ENCODE measurements at regions not wholly inside any gene's neighbourhood (a gene's known extent, or its start where the extent isn't known, plus 50 kb on each side); places are given as distances from the start of the nearest gene placed in this dataset.
"Not testable (repeated sequence)": the region's sequence is repeated elsewhere in the genome, so short reads cannot be mapped to it uniquely, and the experiment has no call there.

DNA sequence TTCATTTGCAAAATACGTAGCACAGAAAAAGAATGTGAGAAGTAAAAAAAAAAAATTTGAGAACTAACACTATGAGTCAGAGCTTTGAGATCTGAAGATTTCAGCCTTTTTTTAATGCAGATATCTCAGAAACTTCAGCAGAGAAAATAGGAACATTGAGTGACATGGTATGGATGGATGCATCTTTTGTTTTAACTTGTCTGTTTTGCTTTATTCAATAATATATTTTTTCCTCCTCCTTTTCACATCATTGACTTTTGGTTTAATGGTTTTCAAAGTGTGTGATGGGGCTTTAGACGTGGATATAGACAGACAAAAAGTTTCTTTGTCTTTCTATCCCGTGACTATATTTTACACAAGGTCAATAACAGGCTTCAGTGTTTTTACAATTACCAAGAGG is 426.7 kb upstream of the FRG2C start:
- ChIA-PET CTCF (no interaction called here), POLR2A (no interaction called here)

DNA sequence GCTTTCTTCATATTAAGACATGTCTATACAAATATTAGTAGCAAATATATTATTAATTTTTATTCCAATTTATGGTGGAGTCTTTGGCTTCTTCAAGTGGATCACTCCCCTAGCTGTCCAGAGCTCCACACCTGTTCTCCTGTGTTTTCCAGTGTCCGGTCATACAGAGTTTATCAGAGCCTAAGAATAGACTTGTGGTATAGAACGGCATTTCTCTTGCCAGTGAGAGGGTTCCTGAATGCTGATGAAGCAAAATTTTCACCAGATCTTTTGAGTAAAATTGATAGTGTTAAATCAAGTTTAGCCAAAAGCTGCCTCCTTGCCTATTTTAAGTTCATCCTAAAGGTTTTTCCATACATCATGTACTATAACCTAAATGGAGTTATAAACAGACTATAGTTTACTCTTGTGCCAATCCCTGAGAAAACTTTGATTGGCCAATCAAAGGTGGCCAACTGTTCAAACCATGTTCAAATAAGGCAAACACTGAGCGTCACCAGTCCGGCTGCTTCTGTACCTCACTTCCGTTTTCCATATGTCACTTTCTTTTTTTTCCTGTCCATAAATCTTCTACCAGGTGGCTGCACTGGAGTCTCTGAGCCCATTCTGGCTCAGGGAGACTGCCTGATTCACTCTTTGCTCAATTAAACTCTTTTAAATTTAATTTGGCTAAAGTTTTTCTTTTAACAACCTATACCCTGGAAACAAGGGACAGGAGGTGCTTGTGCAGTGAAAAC is 422.7 kb upstream of the FRG2C start:
- POLR2A ChIA-PET, CTCF ChIA-PET: not testable (repeated sequence)

DNA sequence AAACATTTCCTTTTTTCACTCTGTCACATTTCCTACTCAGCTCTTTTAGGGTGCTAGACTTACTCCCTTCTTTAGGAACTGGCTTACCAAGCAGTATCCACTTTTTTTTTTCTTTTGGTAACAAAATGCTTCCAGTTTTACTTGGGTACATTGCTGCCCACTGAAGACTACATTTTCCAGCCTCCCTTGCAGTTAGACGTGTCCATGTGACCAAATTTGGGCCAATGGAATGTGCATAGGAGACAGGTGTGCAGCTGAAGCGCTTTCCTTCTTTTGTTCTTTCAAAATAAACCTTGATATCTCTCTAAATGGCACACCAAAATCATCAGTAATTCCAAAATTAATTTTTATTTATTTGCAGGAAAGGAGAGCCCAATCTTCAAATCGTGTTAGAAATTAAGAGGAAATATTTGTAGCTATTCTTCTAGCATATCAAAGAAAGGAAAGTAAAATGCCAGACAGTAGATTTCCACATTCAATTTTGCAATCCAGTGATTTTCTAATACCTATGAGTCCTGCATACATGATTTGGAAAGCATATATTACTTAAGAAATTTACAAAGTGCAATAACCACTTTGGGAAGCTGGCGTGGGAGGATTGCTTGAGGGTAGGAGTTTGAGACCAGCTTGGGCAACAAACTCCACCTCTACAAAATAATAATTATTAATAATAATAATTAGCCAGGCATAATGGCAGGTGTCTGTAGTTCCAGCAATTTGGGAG is 422.0 kb upstream of the FRG2C start:
- ChIA-PET POLR2A (no interaction called here), CTCF (no interaction called here)

DNA sequence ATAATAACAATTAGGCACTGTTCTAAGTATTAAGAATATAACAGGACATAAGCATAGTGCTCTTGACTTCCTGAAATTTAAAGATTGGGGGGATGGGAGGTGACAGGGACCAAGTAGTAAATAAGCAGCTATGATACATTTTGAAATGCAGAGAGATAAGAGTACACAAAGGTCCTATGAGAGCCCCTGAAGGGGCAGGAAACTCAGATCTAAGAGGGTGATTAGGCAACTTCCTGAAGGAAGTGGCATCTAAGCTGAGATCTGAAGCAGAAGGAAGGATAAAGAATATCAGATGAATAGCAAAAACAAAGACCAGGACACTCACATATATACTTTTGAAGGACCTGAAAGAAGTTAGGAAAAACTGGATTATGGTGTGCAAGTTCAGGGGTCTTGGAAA is 415.2 kb upstream of the FRG2C start:
- ChIA-PET CTCF (no interaction called here), POLR2A (no interaction called here)

DNA sequence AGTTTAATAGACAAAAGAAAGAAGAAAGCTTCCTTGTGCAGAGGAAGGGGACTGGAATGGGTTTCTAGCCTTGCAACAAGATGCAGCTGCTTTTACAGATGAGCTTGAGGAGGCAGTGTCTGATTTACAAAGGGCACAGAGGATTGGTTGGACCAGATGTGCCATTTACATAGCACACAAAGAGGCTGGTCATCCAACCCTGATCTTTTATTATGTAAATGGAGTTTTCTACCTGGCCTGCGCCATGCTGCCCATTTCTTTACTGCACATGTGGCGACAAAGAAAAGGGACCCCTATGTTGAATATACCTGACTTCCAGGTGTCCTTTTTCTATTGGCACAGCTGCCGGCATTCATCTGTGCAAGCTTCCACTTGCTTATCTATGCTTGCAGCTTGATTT is 409.4 kb upstream of the FRG2C start:
- CTCF ChIA-PET: no interaction called here
- POLR2A ChIA-PET: no interaction called here

DNA sequence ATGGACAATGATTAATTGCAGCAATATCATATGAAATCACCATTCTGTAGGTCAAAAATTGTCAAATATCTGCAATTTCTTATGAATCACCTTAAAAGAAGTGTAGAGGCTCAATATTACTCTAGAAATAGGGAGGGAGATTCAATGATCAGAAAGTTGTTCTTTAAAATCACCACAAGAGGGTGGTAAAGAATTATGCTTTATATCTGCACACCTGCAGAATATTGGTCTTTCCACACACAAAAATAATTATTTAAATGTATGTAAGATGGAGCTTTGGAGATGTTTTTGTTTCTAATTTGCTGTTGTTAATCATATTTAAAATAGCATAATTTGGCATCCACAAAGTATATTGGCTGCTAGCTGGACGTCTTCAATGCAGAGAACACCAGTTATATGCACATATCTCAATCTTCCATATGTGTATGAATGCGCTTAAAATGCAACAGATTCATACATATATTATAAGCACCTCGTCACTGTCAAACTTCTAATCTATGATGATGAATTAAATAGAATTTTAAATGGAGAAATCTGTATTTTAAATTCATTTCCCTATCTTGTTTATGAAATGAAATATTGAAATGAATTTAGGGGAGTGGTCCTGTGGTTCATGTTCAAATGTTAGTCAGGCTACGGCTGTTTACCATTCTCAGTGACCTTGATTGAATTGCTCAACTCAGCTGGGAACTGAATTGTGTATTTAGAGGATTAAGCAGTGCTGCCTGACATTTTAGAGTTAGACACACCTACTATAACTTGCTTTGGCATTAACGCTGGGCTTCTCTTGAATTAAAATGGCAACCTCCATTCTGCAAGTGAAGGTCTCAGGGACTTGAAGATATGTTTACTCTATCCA is 405.1 kb upstream of the FRG2C start:
- CTCF ChIA-PET, POLR2A ChIA-PET: not testable (repeated sequence)

DNA sequence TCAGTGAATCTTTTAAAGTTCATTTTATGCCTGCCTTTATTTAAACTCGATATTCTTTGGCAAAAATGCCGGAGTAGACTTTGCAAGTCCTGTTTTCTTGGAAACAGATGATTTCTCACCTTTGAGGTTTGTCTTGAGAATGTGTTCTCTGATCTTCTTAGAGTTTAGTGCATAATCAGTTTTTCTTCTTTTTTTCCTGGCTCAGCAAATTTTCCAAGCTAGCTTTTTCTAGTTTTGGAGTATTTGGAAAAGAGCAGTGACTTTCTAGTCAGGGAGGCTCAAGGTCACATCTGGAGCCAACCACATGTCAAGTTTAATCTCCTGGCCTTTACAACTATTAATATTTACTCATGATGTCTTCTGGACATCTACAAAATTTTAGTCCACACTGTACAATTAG is 403.2 kb upstream of the FRG2C start:
- POLR2A ChIA-PET, CTCF ChIA-PET: not testable (repeated sequence)

DNA sequence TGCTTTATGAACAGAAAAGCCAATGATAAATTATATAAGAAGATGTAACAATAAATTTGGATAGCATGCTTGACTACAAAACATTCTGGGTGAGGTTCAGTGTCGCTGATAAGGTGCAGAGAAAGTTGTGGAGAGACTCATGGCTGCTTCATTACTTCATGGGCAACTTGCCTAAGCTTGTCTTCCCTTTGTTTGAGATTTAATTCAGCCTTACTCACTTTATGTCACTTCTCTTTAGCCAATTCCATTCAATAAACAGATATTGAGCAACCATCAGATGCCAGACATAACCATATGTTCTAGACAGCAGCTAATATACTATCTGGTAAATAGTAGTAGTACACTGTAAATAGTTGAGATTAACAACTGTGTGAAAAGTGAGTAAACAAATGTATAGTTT is 401.5 kb upstream of the FRG2C start:
- POLR2A ChIA-PET: no interaction called here
- CTCF ChIA-PET: no interaction called here

DNA sequence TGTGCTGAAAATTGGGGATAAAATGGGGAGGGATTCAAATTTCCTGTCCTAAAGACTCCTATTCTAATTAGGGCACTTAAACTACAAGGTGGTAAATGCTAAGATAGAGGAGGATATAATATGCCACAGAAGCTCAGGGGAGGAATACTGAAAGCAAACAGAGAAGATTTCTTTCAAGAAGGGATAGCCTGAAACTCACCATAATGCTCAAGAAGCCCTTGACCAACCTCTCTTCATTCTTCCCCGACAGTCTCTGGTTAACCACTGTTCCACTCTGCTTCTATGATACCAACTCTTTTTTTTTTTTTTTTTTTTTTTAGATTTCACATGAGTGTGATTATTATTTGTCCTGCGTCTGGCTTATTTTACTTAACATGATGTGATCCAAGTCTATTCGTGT is 398.2 kb upstream of the FRG2C start:
- POLR2A ChIA-PET: no interaction called here
- CTCF ChIA-PET: no interaction called here

DNA sequence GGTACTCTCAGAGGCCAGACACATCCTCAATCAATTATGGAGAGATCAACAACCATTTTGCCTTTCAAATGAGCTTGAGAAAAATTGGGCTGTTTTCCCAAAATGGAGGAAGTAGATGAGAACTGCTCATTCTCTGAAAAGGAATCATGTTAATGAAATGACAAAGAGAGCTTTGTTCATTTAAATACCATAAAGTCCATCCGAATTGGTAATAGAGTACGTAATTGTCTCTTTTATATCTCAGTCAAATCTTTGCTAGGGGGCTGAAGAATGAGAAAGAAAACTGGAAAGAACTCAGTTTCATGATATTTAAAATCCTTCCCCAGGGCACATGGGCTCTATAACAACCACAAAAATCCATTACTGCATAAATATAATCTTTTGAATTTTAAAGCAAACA is 395.6 kb upstream of the FRG2C start:
- POLR2A ChIA-PET, CTCF ChIA-PET: not testable (repeated sequence)

DNA sequence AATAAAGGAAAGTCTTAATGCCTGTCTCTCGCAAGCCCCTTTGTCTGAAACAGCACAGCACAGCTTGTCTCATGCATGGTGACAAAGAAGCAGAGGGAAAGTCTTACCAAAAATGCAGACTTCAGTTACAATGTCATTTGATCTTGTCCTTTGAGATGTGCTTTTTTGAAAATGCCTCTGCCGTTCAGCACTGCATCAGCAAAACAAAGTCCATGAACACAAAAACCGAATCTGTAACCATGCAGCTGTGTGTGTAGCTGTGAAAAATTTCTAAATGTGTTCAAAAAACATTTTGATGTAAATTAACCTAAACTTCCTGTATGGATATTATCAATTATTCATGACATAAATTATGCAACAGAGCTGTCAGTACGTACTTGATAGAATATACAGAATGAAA is 391.9 kb upstream of the FRG2C start:
- POLR2A ChIA-PET: not testable (repeated sequence)

DNA sequence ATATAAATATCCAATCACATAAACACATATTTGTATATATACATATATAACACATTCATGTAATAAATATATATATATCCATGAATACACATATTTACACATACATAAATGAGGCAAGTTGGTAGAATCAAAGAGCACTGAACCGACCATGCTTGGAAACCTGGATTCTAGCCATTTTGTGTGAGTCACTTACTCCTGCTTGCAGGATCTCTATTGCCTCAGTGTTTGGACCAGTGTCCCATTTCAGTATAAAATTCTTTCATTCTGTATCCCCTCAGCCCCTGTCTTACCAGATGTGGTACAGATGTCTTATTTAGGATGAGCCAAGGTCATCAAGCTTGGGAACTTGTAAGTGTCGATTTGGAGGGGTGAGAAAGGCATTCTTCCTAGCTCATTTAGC is 391.4 kb upstream of the FRG2C start:
- POLR2A ChIA-PET: no interaction called here
- CTCF ChIA-PET: no interaction called here

More for the DNA sequence above, 391.9 kb upstream of the FRG2C start:
- CTCF ChIA-PET: not testable (repeated sequence)

DNA sequence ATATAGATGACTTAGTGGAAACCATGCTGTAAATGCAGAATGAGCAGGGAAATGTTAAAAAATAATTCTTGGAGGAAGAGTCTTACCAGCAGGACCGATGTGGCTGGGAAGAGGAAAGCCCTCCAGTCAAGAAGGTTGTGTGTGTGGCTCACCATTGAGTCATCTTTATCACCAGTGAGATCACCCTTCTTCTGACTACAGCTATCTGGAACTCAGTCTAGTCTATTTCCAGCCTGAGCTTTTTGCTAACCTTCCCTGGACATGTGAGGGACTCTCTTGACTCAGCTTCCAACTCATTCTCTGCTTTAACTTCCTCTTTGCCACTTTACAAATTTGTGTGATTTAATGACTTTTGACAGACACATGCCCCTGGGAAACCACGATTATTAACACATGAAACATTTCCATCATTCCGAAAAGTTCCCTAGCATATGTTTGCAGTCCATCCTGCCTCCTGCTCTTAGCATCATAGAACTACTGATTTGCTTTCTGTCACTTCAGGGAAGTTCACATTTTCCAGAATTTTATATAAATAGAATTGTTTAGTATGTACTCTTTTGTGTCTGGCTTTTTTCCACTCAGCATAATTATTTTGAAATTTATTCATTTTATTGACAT is 378.5 kb upstream of the FRG2C start:
- CTCF ChIA-PET, POLR2A ChIA-PET: not testable (repeated sequence)

DNA sequence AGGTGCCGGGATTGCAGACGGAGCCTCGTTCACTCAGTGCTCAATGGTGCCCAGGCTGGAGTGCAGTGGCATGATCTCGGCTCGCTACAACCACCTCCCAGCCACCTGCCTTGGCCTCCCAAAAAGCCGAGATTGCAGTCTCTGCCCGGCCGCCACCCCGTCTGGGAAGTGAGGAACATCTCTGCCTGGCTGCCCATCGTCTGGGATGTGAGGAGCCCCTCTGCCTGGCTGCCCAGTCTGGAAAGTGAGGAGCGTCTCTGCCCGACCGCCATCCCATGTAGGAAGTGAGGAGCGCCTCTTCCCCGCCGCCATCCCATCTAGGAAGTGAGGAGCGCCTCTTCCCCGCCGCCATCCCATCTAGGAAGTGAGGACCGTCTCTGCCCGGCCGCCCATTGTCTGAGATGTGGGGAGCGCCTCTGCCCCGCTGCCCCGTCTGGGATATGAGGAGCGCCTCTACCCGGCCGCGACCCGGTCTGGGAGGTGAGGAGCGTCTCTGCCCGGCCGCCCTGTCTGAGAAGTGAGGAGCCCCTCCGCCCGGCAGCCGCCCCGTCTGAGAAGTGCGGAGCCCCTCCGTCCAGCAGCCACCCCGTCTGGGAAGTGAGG is 375.1 kb upstream of the FRG2C start:
- CTCF ChIA-PET, POLR2A ChIA-PET: not testable (repeated sequence)

DNA sequence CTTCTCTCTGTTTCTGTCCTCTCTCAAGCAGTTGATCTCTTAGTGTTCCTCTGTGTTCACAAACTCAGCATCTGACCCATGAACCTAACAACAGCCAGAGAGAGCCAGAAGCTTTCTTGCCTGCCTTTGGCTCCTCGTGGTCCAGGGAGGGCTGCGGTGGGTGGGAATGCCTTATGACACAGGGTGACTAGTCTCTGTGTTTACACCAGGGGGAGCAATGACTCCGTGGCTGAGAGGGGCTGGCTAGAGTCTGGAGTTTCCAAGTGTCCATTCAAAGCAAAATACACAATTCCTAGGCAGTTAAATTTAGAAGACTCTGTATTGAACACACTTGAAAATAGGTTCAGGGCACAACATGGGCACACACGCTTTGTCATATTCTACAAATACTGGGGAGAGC is 370.0 kb upstream of the FRG2C start:
- ChIA-PET CTCF (no interaction called here), POLR2A (no interaction called here)

DNA sequence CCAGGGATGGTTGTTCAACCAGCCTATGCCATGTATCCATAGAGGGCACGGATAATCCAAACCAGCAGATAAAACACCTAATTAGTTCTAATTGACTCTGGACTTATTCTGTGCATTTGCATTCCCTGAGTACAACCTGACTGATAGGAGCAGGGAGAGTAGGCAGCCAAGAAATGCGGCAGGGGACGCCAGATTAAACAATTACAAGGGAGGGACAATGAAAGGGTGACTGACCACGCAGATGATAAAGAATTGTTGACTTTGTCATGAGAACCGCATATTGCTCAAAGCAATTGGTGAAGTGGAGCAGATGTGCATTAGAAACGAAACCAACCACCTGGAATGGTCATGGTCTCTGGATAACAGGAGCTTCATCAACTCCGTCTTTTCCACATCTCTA is 369.1 kb upstream of the FRG2C start:
- ChIA-PET POLR2A (no interaction called here), CTCF (no interaction called here)

DNA sequence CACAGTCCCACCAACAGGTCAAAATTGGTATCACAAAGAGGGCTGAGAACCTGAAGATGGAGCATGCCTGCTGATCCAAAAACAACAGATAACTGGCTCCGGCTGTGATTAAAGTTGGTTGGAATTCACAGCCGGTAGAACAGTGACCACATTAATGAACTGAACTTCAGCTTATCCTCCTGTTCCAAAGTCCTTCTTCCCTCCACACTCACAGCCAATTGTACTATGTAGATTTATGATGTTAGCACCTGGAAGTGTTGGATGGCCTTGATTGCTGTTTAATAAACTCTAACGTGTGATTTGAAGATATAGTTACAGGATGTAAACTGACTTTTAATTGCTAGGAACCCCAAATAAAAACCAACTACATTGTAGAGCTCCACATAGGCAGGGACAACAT is 367.3 kb upstream of the FRG2C start:
- CTCF ChIA-PET: no interaction called here
- POLR2A ChIA-PET: no interaction called here

DNA sequence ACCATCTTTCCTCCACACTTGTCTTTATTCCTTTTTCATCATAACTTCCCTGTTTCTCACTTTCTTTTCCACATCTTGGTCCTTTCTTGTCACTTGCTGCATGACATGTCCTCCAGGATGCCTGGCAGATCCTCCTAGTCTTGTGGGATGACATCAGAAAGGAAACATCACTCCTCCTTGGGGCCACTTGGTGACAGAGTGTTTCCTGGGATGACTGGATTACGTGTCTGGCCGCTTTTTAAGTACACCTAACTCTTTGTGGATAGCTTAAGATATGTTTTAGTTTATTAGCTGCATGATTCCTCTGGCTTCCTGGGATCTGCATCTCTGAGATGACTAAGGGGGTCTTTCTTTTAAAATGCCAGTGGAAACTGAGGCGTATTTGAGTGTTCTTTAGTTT is 363.5 kb upstream of the FRG2C start:
- POLR2A ChIA-PET: no interaction called here
- CTCF ChIA-PET: no interaction called here

DNA sequence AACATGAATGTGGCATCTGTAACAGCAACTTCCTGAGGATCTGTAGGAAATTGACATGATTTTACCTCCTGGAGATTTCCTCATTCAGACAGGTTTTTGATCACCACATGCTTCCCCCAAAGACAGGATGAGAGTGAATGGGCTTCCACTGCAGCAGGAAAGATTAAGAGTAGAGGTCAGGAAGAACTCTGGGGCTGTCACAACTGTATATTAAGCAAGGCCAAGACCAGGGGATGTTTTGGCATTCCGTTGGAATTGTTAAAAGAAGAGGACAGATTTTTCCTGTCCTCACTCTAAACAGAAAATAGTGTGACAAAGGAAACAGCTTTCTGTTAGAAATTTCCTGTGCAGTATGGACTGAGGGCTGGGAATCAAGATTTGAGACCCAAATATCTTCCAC is 363.1 kb upstream of the FRG2C start:
- POLR2A ChIA-PET: not testable (repeated sequence)

DNA sequence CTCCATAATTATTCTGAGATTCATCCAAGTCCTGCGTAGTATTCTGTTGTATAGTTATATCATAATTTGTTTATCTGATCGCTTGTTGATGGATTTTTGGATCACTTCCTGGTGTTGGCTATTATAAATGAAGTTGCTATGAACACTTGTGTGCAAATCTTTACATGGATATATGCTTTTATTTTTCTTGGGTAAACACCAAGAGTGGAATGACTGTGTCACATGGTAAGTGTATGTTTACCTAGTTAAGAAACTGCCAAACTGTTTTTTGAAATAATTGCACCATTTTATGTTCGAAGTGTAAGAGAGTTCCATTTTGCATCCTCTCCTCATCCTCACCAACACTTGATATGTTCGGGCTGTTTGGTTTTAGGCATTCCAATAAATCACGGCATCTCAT is 360.4 kb upstream of the FRG2C start:
- ChIA-PET POLR2A (no interaction called here), CTCF (no interaction called here)

More for the DNA sequence above, 363.1 kb upstream of the FRG2C start:
- CTCF ChIA-PET: not testable (repeated sequence)

DNA sequence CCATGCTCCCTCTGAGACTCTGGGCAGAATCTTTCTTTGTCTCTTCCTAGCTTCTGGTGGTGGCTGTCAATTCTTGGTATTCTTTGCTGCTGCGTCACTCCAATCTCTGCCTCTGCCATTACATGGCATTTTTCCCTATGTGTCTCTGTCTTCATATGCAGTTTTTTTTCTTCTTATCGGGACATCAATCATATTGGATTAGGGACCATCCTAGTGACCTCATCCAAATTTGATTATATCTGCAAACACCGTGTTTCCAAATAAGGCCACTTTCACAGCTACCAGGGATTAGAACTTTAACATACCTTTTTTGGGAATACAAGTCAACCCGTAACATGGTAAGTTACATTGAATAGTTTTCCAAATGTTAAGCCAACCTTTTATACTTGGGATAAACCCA is 358.2 kb upstream of the FRG2C start:
- ChIA-PET POLR2A (no interaction called here), CTCF (no interaction called here)

All from activated CD8-positive, alpha-beta memory T cell treated with anti-CD3 and anti-CD28 coated beads for 36 hours (primary cell).